ENCODE measurements at regions not wholly inside any gene's neighbourhood (a gene's known extent, or its start where the extent isn't known, plus 50 kb on each side); places are given as distances from the start of the nearest gene placed in this dataset.

- DNase-seq (ENCODE audit: low read depth in 2 of 2): no peak
Observed at GRCh38 chr10:78319371-78319770, 285.7 kb downstream of the RPS24 start.

GRCh38 chr10:78319841-78320240 is 286.2 kb downstream of the RPS24 start:
- DNase-seq (ENCODE audit: low read depth in 2 of 2): no peak

- no peak for DNase-seq (ENCODE audit: low read depth in 2 of 2)
Observed at GRCh38 chr10:78320506-78320905, 286.8 kb downstream of the RPS24 start.

- DNase-seq (ENCODE audit: low read depth in 2 of 2): no peak
Observed at GRCh38 chr10:78321000-78321399, 287.3 kb downstream of the RPS24 start.

GRCh38 chr10:78321500-78321899 is 287.8 kb downstream of the RPS24 start:
- DNase-seq (ENCODE audit: low read depth in 2 of 2): no peak

GRCh38 chr10:78326372-78326771 is 292.7 kb downstream of the RPS24 start:
- DNase-seq (ENCODE audit: low read depth in 2 of 2): no peak

- no peak for DNase-seq (ENCODE audit: low read depth in 2 of 2)
Observed at GRCh38 chr10:78327778-78328591, 294.3 kb downstream of the RPS24 start.

GRCh38 chr10:78328592-78329404 is 295.1 kb downstream of the RPS24 start:
- DNase-seq (ENCODE audit: low read depth in 2 of 2): no peak

GRCh38 chr10:78330884-78331283 is 297.2 kb downstream of the RPS24 start:
- DNase-seq (ENCODE audit: low read depth in 2 of 2): no peak

GRCh38 chr10:78331391-78331922 is 297.8 kb downstream of the RPS24 start:
- DNase-seq (ENCODE audit: low read depth in 2 of 2): no peak

GRCh38 chr10:78332012-78332411 is 298.3 kb downstream of the RPS24 start:
- no peak for DNase-seq (ENCODE audit: low read depth in 2 of 2)

- no peak for DNase-seq (ENCODE audit: low read depth in 2 of 2)
Observed at GRCh38 chr10:78332657-78333056, 299.0 kb downstream of the RPS24 start.

- DNase-seq (ENCODE audit: low read depth in 2 of 2): no peak
Observed at GRCh38 chr10:78333362-78334143, 299.9 kb downstream of the RPS24 start.

- DNase-seq (ENCODE audit: low read depth in 2 of 2): no peak
Observed at GRCh38 chr10:78335371-78335690, 301.7 kb downstream of the RPS24 start.

- no peak for DNase-seq (ENCODE audit: low read depth in 2 of 2)
Observed at GRCh38 chr10:78335691-78336401, 302.2 kb downstream of the RPS24 start.

- DNase-seq (ENCODE audit: low read depth in 2 of 2): no peak
Observed at GRCh38 chr10:78336402-78336791, 302.7 kb downstream of the RPS24 start.

- no peak for DNase-seq (ENCODE audit: low read depth in 2 of 2)
Observed at GRCh38 chr10:78337016-78337415, 303.4 kb downstream of the RPS24 start.

- no peak for DNase-seq (ENCODE audit: low read depth in 2 of 2)
Observed at GRCh38 chr10:78337646-78338391, 304.2 kb downstream of the RPS24 start.

GRCh38 chr10:78338717-78339116 is 305.1 kb downstream of the RPS24 start:
- DNase-seq (ENCODE audit: low read depth in 2 of 2): no peak

GRCh38 chr10:78339251-78339650 is 305.6 kb downstream of the RPS24 start:
- DNase-seq (ENCODE audit: low read depth in 2 of 2): no peak

Measured in stimulated activated CD8-positive, alpha-beta memory T cell treated with anti-CD3 and anti-CD28 coated beads, Interleukin-2, amount 100 ng/mL, for 1 hour (primary cell).